MCF 10A (cell line): ENCODE measurements at regions not wholly inside any gene's neighbourhood (a gene's known extent, or its start where the extent isn't known, plus 50 kb on each side); places are given as distances from the start of the nearest gene placed in this dataset.

Experiments
- BruUV-seq: library from RNA; stranded (reverse); fragments of 400-500 nt; replicated peaks from 2 replicates; lab custom pipeline; 2021; lab: Mats Ljungman, UMichigan
- CTCF ChIA-PET: fragments of 300-600 bp; sonication (Branson Sonifier 250); formaldehyde crosslinking; extraction: SDS; loops from one replicate; lab custom pipeline; 2021; ENCODE audit warnings: antibody characterized with exemption, inconsistent platforms; lab: Yijun Ruan, JAX
- POLR2A ChIA-PET: fragments of 300-600, 350-650 bp; sonication (Branson Sonifier 250); formaldehyde crosslinking; extraction: SDS; loops from one replicate; lab custom pipeline; 2020; ENCODE audit warnings: antibody characterized with exemption, inconsistent platforms; lab: Yijun Ruan, JAX
- DNase-seq: peaks from one replicate; pipeline ENCODE4 v3.0.0-alpha.2; 2018; ENCODE audit not compliant: unreplicated experiment
- H3K27ac Mint-ChIP-seq: one replicate; pipeline ENCODE4 v1.8.0; 2022; ENCODE audit warnings: mild to moderate bottlenecking, low read depth, mixed read lengths; ENCODE audit not compliant: unreplicated experiment
- H3K27me3 Mint-ChIP-seq: one replicate; pipeline ENCODE4 v1.8.0; 2022; ENCODE audit warnings: mixed read lengths; ENCODE audit not compliant: insufficient read depth, unreplicated experiment
- H3K36me3 Mint-ChIP-seq: one replicate; pipeline ENCODE4 v1.8.0; 2022; ENCODE audit warnings: mild to moderate bottlenecking, moderate library complexity, mixed read lengths; ENCODE audit not compliant: insufficient read depth, unreplicated experiment
- H3K4me1 Mint-ChIP-seq: one replicate; pipeline ENCODE4 v1.8.0; 2022; ENCODE audit warnings: mixed read lengths; ENCODE audit not compliant: insufficient read depth, unreplicated experiment
- H3K4me3 Mint-ChIP-seq: one replicate; pipeline ENCODE4 v1.8.0; 2022; ENCODE audit warnings: mild to moderate bottlenecking, moderate library complexity, mixed read lengths; ENCODE audit not compliant: unreplicated experiment
- H3K9me3 Mint-ChIP-seq: one replicate; pipeline ENCODE4 v1.8.0; 2022; ENCODE audit warnings: mixed read lengths; ENCODE audit not compliant: unreplicated experiment
- CTCF ChIP-seq: fragments of 200-600 bp; IDR thresholded peaks from one replicate; pipeline ENCODE4 v1.8.0; 2022; ENCODE audit warnings: antibody characterized with exemption, mild to moderate bottlenecking; ENCODE audit not compliant: unreplicated experiment
- intact Hi-C: fragments of 100-400 bp; cut with micrococcal nuclease; formaldehyde crosslinking; loops from 2 replicates; pipeline ENCODE4 v1.14.1; 2022

DNA sequence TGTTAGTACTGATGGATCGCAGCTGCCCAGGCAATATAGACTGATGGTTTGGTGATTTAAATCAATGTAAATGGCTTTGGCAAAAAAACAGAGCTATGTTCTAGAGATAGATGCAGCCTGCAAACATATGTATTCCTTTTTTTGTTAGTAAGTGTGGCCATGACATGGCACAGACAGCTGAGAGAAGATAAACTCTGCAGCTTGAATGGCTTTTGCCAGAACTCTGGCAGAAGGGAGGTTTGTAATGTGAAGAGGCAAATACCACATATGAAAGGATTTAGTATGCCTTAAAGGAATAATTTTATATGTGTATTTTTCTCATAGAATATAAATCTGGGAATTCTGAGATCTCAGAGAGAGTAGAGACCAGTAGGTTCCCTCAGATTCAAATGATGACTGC lies 340.2 kb upstream of the DMAC1 start:
- H3K36me3 Mint-ChIP-seq: no peaks in the 10 kb centered on the region
- no peaks in the 10 kb centered on the region for H3K4me1 Mint-ChIP-seq
- BruUV-seq: no TSS peak
- TF ChIP-seq CTCF: no peak
- ChIA-PET CTCF (interaction anchor here (0.7 to 1.3 kb wide), 2 partner anchors 15 to 123 kb away, joined by 3 read pairs; no protein-coding TSS in a partner anchor), POLR2A (no interaction called here)
- H3K9me3 Mint-ChIP-seq: peaks cover 17% of the 10 kb centered on the region
- H3K27me3 Mint-ChIP-seq: no peaks in the 10 kb centered on the region
- intact Hi-C loops: no loop called here
- no peak overlapping the region for H3K27ac Mint-ChIP-seq
- no peak overlapping the region for H3K4me3 Mint-ChIP-seq
- no peak for DNase-seq

DNA sequence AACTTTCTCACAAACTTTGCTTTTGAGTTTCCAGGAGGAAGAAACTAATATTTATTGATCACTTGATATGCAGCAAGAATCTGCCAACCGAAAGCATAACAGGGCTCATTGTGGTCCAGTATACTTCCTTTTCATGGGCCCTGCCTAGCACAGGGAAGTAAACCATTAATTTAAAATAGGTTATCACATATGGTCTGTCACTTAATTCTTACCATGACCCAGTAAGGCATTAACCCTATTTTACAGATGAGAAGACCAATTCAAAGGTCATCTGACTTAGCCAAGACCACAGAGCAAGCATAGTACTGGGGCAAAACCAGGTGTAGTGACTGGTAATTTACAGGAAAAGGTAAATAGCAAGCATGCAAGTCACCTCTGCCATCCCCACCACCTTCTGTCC lies 336.9 kb upstream of the DMAC1 start:
- POLR2A ChIA-PET: no interaction called here
- H3K9me3 Mint-ChIP-seq: peaks cover 24% of the 10 kb centered on the region
- H3K36me3 Mint-ChIP-seq: no peaks in the 10 kb centered on the region
- CTCF ChIA-PET: no interaction called here
- no peak overlapping the region for H3K27ac Mint-ChIP-seq
- intact Hi-C loops: no loop called here
- no peaks in the 10 kb centered on the region for H3K4me1 Mint-ChIP-seq
- no TSS peak for BruUV-seq
- H3K4me3 Mint-ChIP-seq: no peak overlapping the region
- DNase-seq: no peak
- TF ChIP-seq CTCF: no peak
- H3K27me3 Mint-ChIP-seq: no peaks in the 10 kb centered on the region

DNA sequence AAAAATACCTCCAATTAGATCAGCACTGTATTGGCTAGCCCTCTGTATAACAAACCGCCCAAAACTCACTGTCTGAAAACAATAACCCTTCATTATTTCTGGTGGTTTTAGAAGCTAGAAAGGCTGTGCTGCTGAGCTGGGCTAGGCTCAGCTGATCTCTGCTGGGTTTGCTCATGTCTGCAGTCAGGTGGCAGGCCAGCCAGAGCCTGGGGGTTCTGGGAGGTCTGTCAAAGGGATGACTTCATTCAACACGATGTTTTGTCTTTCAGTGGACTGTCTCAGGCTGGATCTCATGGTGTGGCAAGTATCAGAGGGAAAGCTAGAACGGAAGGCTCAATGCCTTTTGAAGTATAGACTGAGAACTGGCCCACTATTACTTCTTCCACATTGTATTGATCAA lies 335.1 kb upstream of the DMAC1 start:
- intact Hi-C loops: no loop called here
- H3K27me3 Mint-ChIP-seq: no peaks in the 10 kb centered on the region
- ChIA-PET POLR2A (no interaction called here), CTCF (no interaction called here)
- DNase-seq: no peak
- no peak for TF ChIP-seq CTCF
- no peaks in the 10 kb centered on the region for H3K4me1 Mint-ChIP-seq
- H3K27ac Mint-ChIP-seq: no peak overlapping the region
- no TSS peak for BruUV-seq
- H3K36me3 Mint-ChIP-seq: no peaks in the 10 kb centered on the region
- H3K9me3 Mint-ChIP-seq: peaks cover 13% of the 10 kb centered on the region
- H3K4me3 Mint-ChIP-seq: no peak overlapping the region

DNA sequence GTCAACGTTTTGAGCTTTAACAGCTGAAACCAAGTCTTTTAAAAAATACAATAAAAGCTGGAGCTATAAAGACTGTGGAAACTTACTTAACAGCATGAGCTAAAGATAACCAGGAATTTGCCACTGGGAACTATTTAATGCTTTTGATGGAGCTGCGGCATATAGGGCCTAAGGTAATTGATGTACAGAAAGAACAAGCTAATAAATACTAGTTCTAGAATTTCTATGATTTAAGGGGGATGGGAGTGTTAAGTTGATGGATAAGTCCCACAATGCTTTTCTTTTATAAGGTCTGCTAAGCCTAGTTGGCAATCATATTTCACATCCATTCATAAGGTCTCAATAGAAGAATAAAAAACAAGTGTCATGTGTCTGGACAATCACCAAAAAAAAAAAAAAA lies 334.0 kb upstream of the DMAC1 start:
- no peak for DNase-seq
- Mint-ChIP-seq H3K36me3 (no peaks in the 10 kb centered on the region), H3K27ac (no peak overlapping the region), H3K4me3 (no peak overlapping the region), H3K4me1 (no peaks in the 10 kb centered on the region), H3K9me3 (peaks cover 7% of the 10 kb centered on the region), H3K27me3 (no peaks in the 10 kb centered on the region)
- intact Hi-C loops: no loop called here
- no TSS peak for BruUV-seq
- ChIA-PET POLR2A (interaction anchor here (0.6 kb wide), 1 partner anchor 46 kb away, joined by 3 read pairs; no protein-coding TSS in a partner anchor), CTCF (interaction anchor here (0.7 to 1.2 kb wide), 2 partner anchors 24 to 762 kb away, joined by 3 read pairs; no protein-coding TSS in a partner anchor)
- no peak for TF ChIP-seq CTCF
